ENCODE measurements at regions not wholly inside any gene's neighbourhood (a gene's known extent, or its start where the extent isn't known, plus 50 kb on each side); places are given as distances from the start of the nearest gene placed in this dataset.

- TF ChIP-seq USF1 (IDR thresholded peaks at IDR 0.05; ENCODE audit: borderline replicate concordance, low read depth) (no peak), YY1 (IDR thresholded peaks at IDR 0.05; ENCODE audit: low read depth) (no peak), IRF3 (IDR thresholded peaks at IDR 0.05; ENCODE audit: low read depth, low read length) (no peak), CTCF (IDR thresholded peaks at IDR 0.05) (no peak), MXI1 (IDR thresholded peaks at IDR 0.05; ENCODE audit: low read depth, low read length) (no peak), USF2 (IDR thresholded peaks at IDR 0.05; ENCODE audit: borderline replicate concordance, low read depth, low read length) (no peak), JUND (IDR thresholded peaks at IDR 0.05) (no peak), GABPA (IDR thresholded peaks at IDR 0.05; ENCODE audit: low read depth) (no peak)
Measured at GRCh38 chr6:102995491-102995890, 1602.0 kb downstream of the GRIK2 start.
